Panc1 (cell line): ENCODE measurements at regions not wholly inside any gene's neighbourhood (a gene's known extent, or its start where the extent isn't known, plus 50 kb on each side); places are given as distances from the start of the nearest gene placed in this dataset.

Experiments used
- ATAC-seq: fragments of 200-7000 bp; cut with Tn5 transposase; 2 replicates; pipeline ENCODE4 v1.9.1; 2020; ENCODE audit warnings: mild to moderate bottlenecking, moderate library complexity
- BruUV-seq: library from RNA; stranded (reverse); fragments of 400-500 nt; replicated peaks from 2 replicates; lab custom pipeline; 2021; lab: Mats Ljungman, UMichigan
- CTCF ChIA-PET: fragments of 300-600 bp; sonication (Branson Sonifier 250); formaldehyde crosslinking; loops from one replicate; lab custom pipeline; 2022; ENCODE audit warnings: antibody characterized with exemption; lab: Charles Lee
- POLR2A ChIA-PET: fragments of 300-600 bp; sonication (Branson Sonifier 250); formaldehyde crosslinking; loops from one replicate; lab custom pipeline; 2022; ENCODE audit warnings: antibody characterized with exemption; lab: Charles Lee
- DNase-seq: peaks from one replicate; pipeline ENCODE4 v3.0.0-alpha.2; 2010; ENCODE audit warnings: low read depth, low spot score
- H3K27ac ChIP-seq: 2 replicates; pipeline ENCODE4 v1.5.1; 2011; ENCODE audit warnings: mild to moderate bottlenecking, low read length, inconsistent platforms
- H3K27me3 ChIP-seq: fragments of 200-500 bp; sonication (Bioruptor generic); 2 replicates; pipeline ENCODE4 v1.6.0; 2014; ENCODE audit warnings: low read length, inconsistent platforms; ENCODE audit not compliant: control insufficient read depth, insufficient read depth
- H3K36me3 ChIP-seq: fragments of 200-500 bp; sonication (Bioruptor generic); 2 replicates; pipeline ENCODE4 v1.5.1; 2014; ENCODE audit warnings: inconsistent platforms, mild to moderate bottlenecking, low read length, moderate library complexity; ENCODE audit not compliant: control insufficient read depth, insufficient read depth
- H3K4me1 ChIP-seq: 2 replicates; pipeline ENCODE4 v1.5.1; 2011; ENCODE audit warnings: inconsistent platforms, mild to moderate bottlenecking, low read length, moderate library complexity; ENCODE audit not compliant: control insufficient read depth, insufficient read depth
- H3K4me3 ChIP-seq, 2 experiments: 2 replicates each; pipeline ENCODE4 v1.5.1; 2011 to 2012; ENCODE audit warnings: low read depth in 2 of 2, low read length in 2 of 2, mild to moderate bottlenecking in 2 of 2, inconsistent platforms in 1 of 2, moderate library complexity in 1 of 2
- H3K9me3 ChIP-seq: fragments of 200-500 bp; sonication (Bioruptor generic); 2 replicates; pipeline ENCODE4 v1.5.1; 2014; ENCODE audit warnings: low read depth, mild to moderate bottlenecking, inconsistent platforms, low read length, moderate library complexity; ENCODE audit not compliant: control insufficient read depth, insufficient read depth
- CTCF ChIP-seq: fragments of 450-650 bp; IDR thresholded peaks from 2 replicates; pipeline ENCODE4 v1.5.1; 2017; ENCODE audit warnings: mild to moderate bottlenecking
- POLR2AphosphoS5 ChIP-seq: IDR thresholded peaks from 2 replicates; pipeline ENCODE4 v1.6.1; 2012; ENCODE audit warnings: mild to moderate bottlenecking, low read depth, low read length, moderate library complexity
- REST ChIP-seq, 2 experiments: IDR thresholded peaks; 2 replicates each; pipeline ENCODE4 v1.6.1; 2011 to 2012; ENCODE audit warnings: low read depth in 2 of 2, control low read depth in 1 of 2, low read length in 1 of 2, mild to moderate bottlenecking in 1 of 2, moderate library complexity in 1 of 2; ENCODE audit not compliant: insufficient read depth in 1 of 2
- SIN3A ChIP-seq: IDR thresholded peaks from 2 replicates; pipeline ENCODE4 v1.6.1; 2012; ENCODE audit warnings: low read depth, mild to moderate bottlenecking, low read length, moderate library complexity, borderline replicate concordance; ENCODE audit not compliant: insufficient read depth
- TCF7L2 ChIP-seq: IDR thresholded peaks from 2 replicates; pipeline ENCODE4 v1.6.1; 2011; ENCODE audit warnings: mild to moderate bottlenecking, low read depth, low read length, inconsistent platforms
- in situ Hi-C: cut with HindIII; loops from 2 replicates; pipeline ENCODE4 v1.10.0; 2016; ENCODE audit warnings: low sequenced_read_pairs, low pct_unique_long_range_greater_than_20kb
- intact Hi-C: fragments of 100-400 bp; cut with micrococcal nuclease; formaldehyde crosslinking; loops from one replicate; pipeline ENCODE4 v1.10.0; 2022; ENCODE audit not compliant: unreplicated experiment

DNA sequence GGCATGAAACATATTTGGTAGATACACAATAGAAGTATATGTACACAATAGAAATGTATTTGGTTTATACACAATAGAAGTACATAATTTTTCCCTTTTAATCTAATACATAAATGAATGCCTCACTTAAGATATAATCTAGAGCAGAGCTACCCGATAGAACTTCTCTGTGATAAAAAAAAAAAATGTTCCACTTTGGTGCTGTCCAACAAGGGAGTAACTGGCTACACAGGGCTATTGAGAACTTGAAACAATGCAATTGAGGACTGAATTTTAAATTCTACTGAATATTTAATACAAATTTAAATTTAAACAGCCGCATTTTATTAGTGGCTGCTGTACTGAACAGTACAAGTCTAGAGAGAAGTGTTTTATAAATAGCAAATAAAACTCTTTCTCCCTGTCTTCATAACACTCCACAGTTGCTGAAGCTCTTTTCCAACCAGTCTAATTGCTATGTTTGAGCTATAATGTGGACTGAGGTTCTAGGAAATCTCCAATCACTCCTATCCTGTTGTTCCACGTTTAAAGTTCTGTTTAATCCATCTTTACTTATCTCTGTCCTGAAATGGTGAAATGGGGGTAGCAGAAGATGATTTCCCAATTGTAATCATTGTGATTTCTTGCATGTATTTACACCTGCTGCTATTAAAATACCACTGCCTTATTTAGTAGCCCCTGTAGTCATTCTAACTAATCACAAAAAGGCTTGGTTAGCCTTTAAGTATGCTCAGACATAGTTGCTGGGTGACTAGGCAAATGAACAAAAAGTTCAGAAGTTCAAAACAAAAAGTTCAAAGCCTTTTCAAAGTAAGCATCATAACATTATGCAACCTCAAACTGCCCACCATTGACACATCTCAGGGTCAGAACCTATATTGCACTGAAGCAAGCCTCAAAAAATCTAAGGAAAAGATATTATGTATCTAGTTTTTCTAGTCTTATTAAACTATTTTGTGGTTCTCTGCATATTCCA lies 192.3 kb upstream of the C1orf87 start:
- no peaks in the 10 kb centered on the region for H3K9me3 ChIP-seq
- no peaks in the 10 kb centered on the region for H3K36me3 ChIP-seq
- ATAC-seq (no peak), DNase-seq (no peak)
- BruUV-seq = no TSS peak
- intact Hi-C loops (no loop called here), in situ Hi-C loops (no loop called here)
- H3K27ac ChIP-seq = no peak overlapping the region
- H3K4me3 ChIP-seq = no peak overlapping the region
- no peaks in the 10 kb centered on the region for H3K4me1 ChIP-seq
- ChIA-PET CTCF (no interaction called here), POLR2A (no interaction called here)
- no peaks in the 10 kb centered on the region for H3K27me3 ChIP-seq
- TF ChIP-seq POLR2AphosphoS5 (no peak), SIN3A (no peak), CTCF (no peak), TCF7L2 (no peak), REST (IDR thresholded peaks at IDR 0.05; ENCODE audit: insufficient read depth in 1 of 2, low read depth in 2 of 2, low read length in 1 of 2) (no peak)

DNA sequence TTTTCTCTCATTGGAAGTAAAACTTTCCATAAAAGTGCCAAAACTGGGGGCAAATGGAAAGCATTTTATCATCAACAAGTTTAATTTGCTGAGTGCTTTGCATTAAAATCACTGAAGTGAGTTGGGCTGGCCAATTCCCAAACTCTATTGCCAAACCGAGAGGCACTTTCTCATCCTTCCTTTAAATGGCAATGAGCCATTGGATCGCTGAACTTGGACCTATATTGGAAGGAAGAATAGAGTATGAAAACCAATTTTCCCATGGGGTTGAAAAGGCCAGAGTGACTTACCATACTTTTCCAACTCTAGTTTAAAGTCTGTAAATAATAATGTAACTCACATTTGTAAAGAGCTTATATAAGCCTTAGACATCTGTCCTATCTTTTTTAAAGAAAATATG lies 189.1 kb upstream of the C1orf87 start:
- CTCF ChIA-PET = no interaction called here
- Histone ChIP-seq H3K4me3 (no peak overlapping the region), H3K9me3 (no peaks in the 10 kb centered on the region), H3K27ac (no peak overlapping the region), H3K27me3 (no peaks in the 10 kb centered on the region), H3K36me3 (no peaks in the 10 kb centered on the region), H3K4me1 (no peaks in the 10 kb centered on the region)
- no TSS peak for BruUV-seq
- intact Hi-C loops (no loop called here), in situ Hi-C loops (no loop called here)
- no peak for DNase-seq
- no peak for ATAC-seq
- POLR2A ChIA-PET = no interaction called here
- no peak for TF ChIP-seq REST (IDR thresholded peaks at IDR 0.05; ENCODE audit: insufficient read depth in 1 of 2, low read depth in 2 of 2, low read length in 1 of 2)
